ENCODE measurements at regions not wholly inside any gene's neighbourhood (a gene's known extent, or its start where the extent isn't known, plus 50 kb on each side); places are given as distances from the start of the nearest gene placed in this dataset.
"Not testable (repeated sequence)": the region's sequence is repeated elsewhere in the genome, so short reads cannot be mapped to it uniquely, and the experiment has no call there.

DNA sequence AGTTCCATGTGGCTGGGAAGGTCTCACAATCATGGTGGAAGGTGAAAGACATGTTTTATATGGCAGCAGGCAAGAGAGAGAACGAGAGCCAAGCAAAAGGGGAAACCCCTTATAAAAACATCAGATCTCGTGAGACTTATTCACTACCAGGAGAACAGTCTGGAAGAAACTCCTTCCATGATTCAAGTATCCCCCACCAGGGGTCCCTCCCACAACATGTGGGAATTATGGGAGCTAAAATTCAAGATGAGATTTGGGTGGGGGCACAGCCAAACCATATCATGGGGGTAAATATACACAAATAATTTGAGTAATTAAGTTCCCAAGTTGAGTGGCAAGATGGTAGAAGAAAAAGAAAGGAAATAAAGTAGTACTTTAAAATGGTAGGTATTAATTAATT, 91.0 kb upstream of the CCDC91 start:
- not testable (repeated sequence) for TF ChIP-seq POLR2A (IDR thresholded peaks at IDR 0.05; ENCODE audit: low read depth, low read length); TAF1 (IDR thresholded peaks at IDR 0.05; ENCODE audit: borderline replicate concordance, low read depth, low read length)
